Bronchial epithelial cell (primary cell): ENCODE measurements at regions not wholly inside any gene's neighbourhood (a gene's known extent, or its start where the extent isn't known, plus 50 kb on each side); places are given as distances from the start of the nearest gene placed in this dataset.
"Not testable (repeated sequence)": the region's sequence is repeated elsewhere in the genome, so short reads cannot be mapped to it uniquely, and the experiment has no call there.

Experiments used
- DNase-seq: peaks from one replicate; pipeline ENCODE4 v3.0.0-alpha.2; 2010; ENCODE audit warnings: low read depth
- FAIRE-seq: peaks from 2 replicates; lab custom pipeline; 2011; peaks lifted over from hg19 to GRCh38; lab: Jason Lieb, UNC
- H3K27me3 ChIP-seq: 2 replicates; pipeline ENCODE4 v1.5.1; 2011; ENCODE audit warnings: low read length; ENCODE audit not compliant: control insufficient read depth, insufficient read depth
- H3K36me3 ChIP-seq: 2 replicates; pipeline ENCODE4 v1.5.1; 2011; ENCODE audit warnings: low read length; ENCODE audit not compliant: control insufficient read depth, insufficient read depth
- H3K4me3 ChIP-seq: 2 replicates; pipeline ENCODE4 v1.5.1; 2011; ENCODE audit warnings: mild to moderate bottlenecking, low read depth, low read length, control low read depth
- CTCF ChIP-seq: IDR thresholded peaks from 2 replicates; pipeline ENCODE4 v1.5.1; 2011; ENCODE audit warnings: mild to moderate bottlenecking, moderate library complexity, low read length, control low read depth, inconsistent platforms; ENCODE audit not compliant: insufficient read depth, severe bottlenecking

- DNase-seq: no peak
- FAIRE-seq: no peak
- Histone ChIP-seq H3K27me3 (no peaks in the 10 kb centered on the region), H3K36me3 (no peaks in the 10 kb centered on the region), H3K4me3 (no peak overlapping the region)
- TF ChIP-seq CTCF: no peak
These were observed 97.6 kb downstream of the PPIAL4G start for GRCh38 chr1:148385371-148386030.

GRCh38 chr1:148383966-148384365, 99.1 kb downstream of the PPIAL4G start:
- H3K27me3 ChIP-seq: no peaks in the 10 kb centered on the region
- no peaks in the 10 kb centered on the region for H3K36me3 ChIP-seq
- no peak overlapping the region for H3K4me3 ChIP-seq
- DNase-seq (peak; percentile 70), FAIRE-seq (no peak)
- peak; percentile 29 for TF ChIP-seq CTCF

- no peak for TF ChIP-seq CTCF
- no peaks in the 10 kb centered on the region for H3K36me3 ChIP-seq
- FAIRE-seq (no peak), DNase-seq (no peak)
- no peak overlapping the region for H3K4me3 ChIP-seq
- no peaks in the 10 kb centered on the region for H3K27me3 ChIP-seq
These were observed 103.4 kb downstream of the PPIAL4G start for GRCh38 chr1:148379697-148380096.

GRCh38 chr1:148379170-148379500, 104.0 kb downstream of the PPIAL4G start:
- DNase-seq: no peak
- Histone ChIP-seq H3K4me3 (no peak overlapping the region), H3K36me3 (no peaks in the 10 kb centered on the region), H3K27me3 (no peaks in the 10 kb centered on the region)
- no peak for TF ChIP-seq CTCF
- FAIRE-seq: no peak

- DNase-seq, H3K4me3 ChIP-seq, H3K27me3 ChIP-seq, FAIRE-seq, H3K36me3 ChIP-seq: not testable (repeated sequence)
These were observed 105.1 kb downstream of the PPIAL4G start for GRCh38 chr1:148377992-148378391.

- H3K4me3 ChIP-seq, FAIRE-seq, H3K36me3 ChIP-seq, H3K27me3 ChIP-seq, DNase-seq: not testable (repeated sequence)
These were observed 106.1 kb downstream of the PPIAL4G start for GRCh38 chr1:148377045-148377444.

- no peak for FAIRE-seq
- Histone ChIP-seq H3K4me3 (no peak overlapping the region), H3K36me3 (no peaks in the 10 kb centered on the region), H3K27me3 (no peaks in the 10 kb centered on the region)
- no peak for TF ChIP-seq CTCF
- DNase-seq: no peak
These were observed 109.0 kb downstream of the PPIAL4G start for GRCh38 chr1:148374101-148374500.
